Effector memory CD4-positive, alpha-beta T cell (primary cell): ENCODE measurements at regions not wholly inside any gene's neighbourhood (a gene's known extent, or its start where the extent isn't known, plus 50 kb on each side); places are given as distances from the start of the nearest gene placed in this dataset.
"Not testable (repeated sequence)": the region's sequence is repeated elsewhere in the genome, so short reads cannot be mapped to it uniquely, and the experiment has no call there.

Experiments used
- DNase-seq, 3 donors: peaks; one replicate each; pipeline ENCODE4 v3.0.0-alpha.2; 2020
- H3K27ac ChIP-seq: 2 replicates; pipeline ENCODE4 v1.7.0; 2013; ENCODE audit warnings: mild to moderate bottlenecking, low read length, moderate library complexity; ENCODE audit not compliant: insufficient read depth, poor library complexity, severe bottlenecking
- H3K27me3 ChIP-seq: replicated peaks from 2 replicates; pipeline ENCODE4 v1.7.0; 2013; ENCODE audit warnings: mild to moderate bottlenecking, low read length; ENCODE audit not compliant: insufficient read depth, control insufficient read depth, poor library complexity, severe bottlenecking
- H3K36me3 ChIP-seq: 2 replicates; pipeline ENCODE4 v1.7.0; 2013; ENCODE audit warnings: mild to moderate bottlenecking, low read length, moderate library complexity; ENCODE audit not compliant: control insufficient read depth, insufficient read depth
- H3K4me1 ChIP-seq: 2 replicates; pipeline ENCODE4 v1.7.0; 2013; ENCODE audit warnings: low read length, mild to moderate bottlenecking; ENCODE audit not compliant: control insufficient read depth, insufficient read depth, poor library complexity, severe bottlenecking
- H3K4me3 ChIP-seq: 2 replicates; pipeline ENCODE4 v1.7.0; 2013; ENCODE audit warnings: low read length, low read depth, mild to moderate bottlenecking; ENCODE audit not compliant: insufficient read depth, poor library complexity, severe bottlenecking
- H3K9me3 ChIP-seq: 2 replicates; pipeline ENCODE4 v1.7.0; 2013; ENCODE audit warnings: mild to moderate bottlenecking, low read length, moderate library complexity; ENCODE audit not compliant: control insufficient read depth

DNA sequence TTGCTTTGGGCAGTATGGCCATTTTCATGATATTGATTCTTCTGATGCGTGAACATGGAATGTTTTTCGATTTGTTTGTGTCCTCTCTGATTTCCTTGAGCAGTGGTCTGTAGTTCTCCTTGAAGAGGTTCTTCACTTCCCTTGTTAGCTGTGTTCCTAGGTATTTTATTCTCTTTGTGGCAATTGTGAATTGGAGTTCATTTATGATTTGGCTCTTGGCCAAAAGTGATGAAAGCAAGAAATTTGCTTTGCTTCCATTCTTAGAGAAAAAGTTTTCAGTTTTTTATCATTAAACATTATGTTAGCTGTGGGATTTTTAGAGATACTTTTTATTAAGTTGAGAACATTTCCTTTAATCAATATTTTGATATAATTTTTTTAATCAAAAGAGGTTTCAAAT is 203.5 kb downstream of the TAF11L14 start:
- H3K36me3 ChIP-seq = no peaks in the 10 kb centered on the region
- H3K4me3 ChIP-seq = no peak overlapping the region
- no peaks in the 10 kb centered on the region for H3K4me1 ChIP-seq
- H3K27me3 ChIP-seq = no peaks in the 10 kb centered on the region
- no peak overlapping the region for H3K27ac ChIP-seq
- H3K9me3 ChIP-seq = no peaks in the 10 kb centered on the region
- DNase-seq = no peak

DNA sequence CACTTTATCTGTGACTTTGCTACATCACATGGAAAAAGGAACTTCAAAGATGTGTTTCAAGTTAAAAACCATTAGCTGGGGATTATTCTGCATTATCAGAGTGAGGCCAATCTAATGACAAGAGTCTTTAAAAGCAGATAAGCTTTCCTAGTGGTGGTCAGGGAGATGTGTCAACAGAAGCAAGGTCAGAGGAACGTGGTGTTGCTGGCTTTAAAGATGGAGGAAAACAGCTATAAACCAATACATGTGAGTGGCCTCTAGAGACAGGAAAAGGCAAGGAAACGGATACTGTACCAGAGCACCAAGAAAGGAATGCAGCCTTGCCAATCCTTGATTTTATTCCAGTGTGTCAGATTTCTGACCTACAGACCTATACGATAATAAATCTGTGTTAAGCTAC is 204.2 kb downstream of the TAF11L14 start:
- H3K9me3 ChIP-seq = no peaks in the 10 kb centered on the region
- H3K36me3 ChIP-seq = no peaks in the 10 kb centered on the region
- no peaks in the 10 kb centered on the region for H3K27me3 ChIP-seq
- H3K4me3 ChIP-seq = no peak overlapping the region
- DNase-seq = no peak
- H3K4me1 ChIP-seq = no peaks in the 10 kb centered on the region
- no peak overlapping the region for H3K27ac ChIP-seq

DNA sequence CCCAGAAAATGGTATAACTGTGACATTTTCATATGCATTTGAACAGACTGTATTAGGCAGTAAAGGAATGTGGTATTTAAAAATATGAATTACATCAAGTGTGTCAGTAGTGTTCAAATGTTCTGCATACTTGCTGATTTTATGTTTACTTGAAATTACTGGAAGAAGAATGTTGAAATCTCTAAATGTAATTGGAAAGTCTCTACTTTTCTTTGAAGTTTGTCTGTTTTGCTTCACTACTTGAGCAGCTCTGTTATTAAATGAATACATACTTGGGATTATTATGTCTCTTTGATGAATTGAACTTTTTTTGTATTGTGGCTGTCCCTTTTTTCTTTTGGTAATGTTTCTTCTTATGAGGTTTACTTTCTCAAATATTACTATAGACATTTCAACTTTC is 205.6 kb downstream of the TAF11L14 start:
- no peaks in the 10 kb centered on the region for H3K36me3 ChIP-seq
- H3K27ac ChIP-seq = no peak overlapping the region
- H3K27me3 ChIP-seq = no peaks in the 10 kb centered on the region
- no peaks in the 10 kb centered on the region for H3K9me3 ChIP-seq
- no peak for DNase-seq
- H3K4me3 ChIP-seq = no peak overlapping the region
- no peaks in the 10 kb centered on the region for H3K4me1 ChIP-seq

DNA sequence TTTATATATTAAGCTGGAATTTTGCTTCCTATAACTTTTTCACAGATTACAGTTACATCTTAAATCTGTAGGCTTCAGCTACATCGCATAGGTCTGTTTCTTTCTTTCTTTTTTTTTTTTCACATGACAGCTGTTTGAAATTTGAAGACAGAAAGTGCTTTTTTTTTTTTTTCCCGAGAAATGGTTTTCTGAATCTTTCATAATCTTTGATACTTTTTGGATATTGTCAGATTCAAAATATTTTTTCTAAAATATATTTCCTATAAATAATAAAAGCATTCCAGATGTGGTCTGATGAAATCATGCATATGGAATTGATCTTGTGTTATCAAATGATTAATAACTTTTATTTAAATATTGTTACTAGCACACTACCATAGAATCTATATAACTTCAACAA is 212.2 kb downstream of the TAF11L14 start:
- DNase-seq = no peak
- no peak overlapping the region for H3K27ac ChIP-seq
- H3K27me3 ChIP-seq = no peaks in the 10 kb centered on the region
- H3K4me1 ChIP-seq = no peaks in the 10 kb centered on the region
- no peak overlapping the region for H3K4me3 ChIP-seq
- no peaks in the 10 kb centered on the region for H3K9me3 ChIP-seq
- no peaks in the 10 kb centered on the region for H3K36me3 ChIP-seq

DNA sequence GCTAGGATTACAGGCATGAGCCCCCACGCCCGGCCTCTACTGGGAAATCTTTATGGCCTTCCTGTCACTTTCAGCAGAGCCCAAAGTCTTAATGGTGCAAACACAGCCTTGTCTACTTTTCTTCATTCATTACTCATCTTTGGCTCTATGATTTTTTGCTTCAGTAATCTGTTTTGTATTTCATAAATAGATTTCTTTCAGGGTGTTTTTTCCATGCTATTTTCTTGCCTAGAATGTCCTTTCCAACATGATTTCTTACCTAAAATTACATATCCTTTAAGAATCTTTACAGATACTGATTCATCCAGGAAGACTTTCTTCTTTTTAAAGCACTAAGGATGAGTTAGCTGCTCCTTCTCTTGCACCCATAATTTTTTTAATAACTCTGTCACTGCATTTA is 213.0 kb downstream of the TAF11L14 start:
- no peaks in the 10 kb centered on the region for H3K9me3 ChIP-seq
- no peak overlapping the region for H3K27ac ChIP-seq
- H3K4me1 ChIP-seq = no peaks in the 10 kb centered on the region
- H3K27me3 ChIP-seq = no peaks in the 10 kb centered on the region
- DNase-seq = no peak
- H3K36me3 ChIP-seq = no peaks in the 10 kb centered on the region
- H3K4me3 ChIP-seq = no peak overlapping the region

DNA sequence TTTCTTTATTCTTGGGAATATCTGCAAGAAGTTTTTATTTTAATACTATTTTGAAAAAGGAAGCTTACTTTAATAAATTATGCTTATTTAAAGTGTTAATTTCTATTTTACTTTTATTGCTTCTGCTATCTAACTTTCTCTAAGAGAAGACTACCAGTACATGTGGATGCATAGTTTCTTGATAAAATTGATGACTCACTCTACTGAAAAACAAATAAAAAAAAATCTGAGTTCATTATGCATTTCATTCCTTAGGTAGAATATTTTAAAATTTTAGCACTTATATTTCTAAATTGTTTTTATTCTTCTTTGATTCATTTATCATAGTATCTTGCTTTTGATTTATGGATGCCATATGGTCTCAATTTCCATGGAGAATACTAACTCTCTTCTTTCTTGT is 217.9 kb downstream of the TAF11L14 start:
- Histone ChIP-seq H3K36me3 (no peaks in the 10 kb centered on the region), H3K9me3 (no peaks in the 10 kb centered on the region), H3K27ac (no peak overlapping the region), H3K4me1 (no peaks in the 10 kb centered on the region), H3K27me3 (no peaks in the 10 kb centered on the region), H3K4me3 (no peak overlapping the region)
- no peak for DNase-seq

DNA sequence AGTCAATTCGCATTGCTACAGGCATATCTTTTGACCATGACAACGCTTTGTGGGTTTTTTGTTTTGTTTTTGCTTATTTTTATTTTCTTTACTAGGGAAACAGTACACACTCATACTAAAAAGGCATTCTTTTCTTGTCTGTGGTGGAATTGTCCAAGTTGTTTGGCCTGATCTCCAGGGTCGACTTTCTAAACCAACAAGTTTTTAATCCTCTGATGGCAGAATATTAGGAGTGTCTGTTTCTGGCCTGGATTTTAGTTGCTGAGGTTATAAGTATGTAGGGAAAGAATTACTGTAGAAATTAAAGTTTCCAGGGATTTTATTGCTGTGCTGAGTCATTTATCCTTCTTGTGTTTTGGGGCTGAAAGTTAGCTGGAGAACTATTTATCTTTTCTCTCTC is 218.5 kb downstream of the TAF11L14 start:
- DNase-seq = no peak
- Histone ChIP-seq H3K27ac (no peak overlapping the region), H3K9me3 (no peaks in the 10 kb centered on the region), H3K27me3 (no peaks in the 10 kb centered on the region), H3K4me1 (no peaks in the 10 kb centered on the region), H3K36me3 (no peaks in the 10 kb centered on the region), H3K4me3 (no peak overlapping the region)

DNA sequence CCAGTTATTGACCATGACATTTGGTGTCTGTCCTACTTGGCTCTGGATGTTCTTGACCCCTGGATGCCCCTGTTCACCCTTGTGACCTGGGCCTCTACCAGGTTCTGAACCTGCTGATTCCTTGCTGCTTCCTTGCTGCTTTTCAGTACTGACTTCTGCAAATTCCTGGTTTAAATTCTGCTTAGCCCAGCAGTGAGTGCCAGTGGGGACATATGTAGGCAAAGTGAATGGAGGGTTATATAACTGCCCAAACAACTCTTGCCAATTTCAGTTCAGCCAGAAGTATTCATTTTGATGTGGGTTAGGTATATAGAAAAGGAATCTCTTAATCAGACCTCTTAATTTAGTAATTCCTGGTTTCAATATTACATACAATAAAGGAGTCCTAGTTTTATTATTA is 220.6 kb downstream of the TAF11L14 start:
- H3K27me3 ChIP-seq = no peaks in the 10 kb centered on the region
- no peak overlapping the region for H3K27ac ChIP-seq
- H3K9me3 ChIP-seq = peaks cover 4% of the 10 kb centered on the region
- no peak overlapping the region for H3K4me3 ChIP-seq
- no peak for DNase-seq
- H3K4me1 ChIP-seq = no peaks in the 10 kb centered on the region
- H3K36me3 ChIP-seq = no peaks in the 10 kb centered on the region

DNA sequence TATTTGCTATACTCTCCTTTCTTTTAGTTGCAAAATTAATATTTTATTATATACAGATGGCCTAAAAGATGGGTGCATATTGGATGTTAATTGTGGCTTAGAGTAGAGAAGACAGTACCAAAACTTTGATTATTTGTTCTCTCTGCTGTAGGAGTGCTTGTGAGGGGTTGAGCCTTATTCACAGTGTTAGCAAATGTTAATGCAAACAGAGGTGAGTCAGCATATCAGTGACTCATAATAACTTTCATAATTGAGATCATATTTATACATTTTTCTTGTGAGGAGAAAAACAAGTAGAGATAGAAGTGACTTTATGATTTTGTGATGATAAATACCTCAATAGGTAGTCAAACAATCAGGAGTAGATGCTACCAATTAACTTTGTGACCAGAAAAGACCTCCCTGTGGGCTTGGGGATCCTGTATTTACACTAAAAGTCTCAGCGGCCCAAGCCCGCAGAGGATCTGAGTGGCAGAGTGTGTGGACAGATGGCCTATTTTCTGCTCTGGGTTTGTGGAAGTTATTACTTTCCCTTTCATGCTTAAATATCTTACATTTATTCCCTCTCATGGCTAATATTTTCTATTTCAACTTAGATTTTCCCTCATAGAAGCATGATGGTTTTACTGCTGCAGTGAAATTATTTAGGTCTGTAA is 226.5 kb downstream of the TAF11L14 start:
- Histone ChIP-seq H3K27me3 (no peaks in the 10 kb centered on the region), H3K4me1 (no peaks in the 10 kb centered on the region), H3K9me3 (peaks cover 10% of the 10 kb centered on the region), H3K4me3 (no peak overlapping the region), H3K36me3 (no peaks in the 10 kb centered on the region), H3K27ac (no peak overlapping the region)
- no peak for DNase-seq

DNA sequence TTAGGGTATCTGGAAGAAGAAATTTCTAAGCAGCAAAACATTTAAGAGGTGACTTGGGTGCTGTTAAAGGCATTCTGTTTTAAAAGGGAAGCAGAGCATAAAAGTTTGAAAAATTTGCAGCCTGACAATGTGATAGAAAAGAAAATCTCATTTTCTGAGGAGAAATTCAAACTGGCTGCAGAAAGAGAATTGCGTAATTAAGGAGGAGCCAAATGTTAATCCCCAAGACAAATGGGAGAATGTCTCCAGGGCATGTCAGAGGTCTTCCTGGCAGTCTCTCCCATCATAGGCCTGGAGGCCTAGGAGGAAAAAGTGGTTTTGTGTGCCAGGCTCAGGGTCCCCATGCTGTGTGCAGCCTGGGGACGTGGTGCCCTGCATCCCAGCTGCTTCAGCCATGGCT is 230.6 kb downstream of the TAF11L14 start:
- not testable (repeated sequence) for DNase-seq, H3K27ac ChIP-seq, H3K36me3 ChIP-seq, H3K9me3 ChIP-seq, H3K4me1 ChIP-seq, H3K4me3 ChIP-seq, H3K27me3 ChIP-seq
